ENCODE measurements at regions not wholly inside any gene's neighbourhood (a gene's known extent, or its start where the extent isn't known, plus 50 kb on each side); places are given as distances from the start of the nearest gene placed in this dataset.

DNA sequence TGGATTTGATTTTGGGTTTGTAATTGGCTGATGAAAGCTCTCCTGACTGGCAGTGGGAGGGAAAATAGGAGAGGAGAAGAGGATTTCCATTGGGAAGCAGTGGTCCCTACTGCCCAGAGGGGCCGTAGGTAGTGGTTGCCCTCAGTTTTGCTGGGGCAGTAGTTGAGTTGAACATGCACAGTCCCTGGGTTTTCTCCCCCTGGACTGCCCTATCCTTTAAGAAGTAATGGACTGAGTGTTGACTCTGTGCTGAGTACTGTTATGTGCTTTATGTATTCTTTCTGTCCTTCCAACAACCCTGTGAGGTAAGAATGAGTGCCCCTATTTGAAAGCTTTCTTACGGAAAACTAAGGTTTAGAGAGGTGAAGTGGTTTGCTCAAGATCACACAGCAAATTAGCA is 111.2 kb upstream of the RPS23 start (continued):
- no peak for TF ChIP-seq ZNF592 (IDR thresholded peaks at IDR 0.05)
- no peak for TF ChIP-seq SKIL (IDR thresholded peaks at IDR 0.05; ENCODE audit: low read depth, poor library complexity, severe bottlenecking)
- TF ChIP-seq SUZ12 (IDR thresholded peaks at IDR 0.05; ENCODE audit: unreplicated experiment), result no peak

- DNase-seq (ENCODE audit: low read depth, low spot score) (no peak), FAIRE-seq (no peak), ATAC-seq (no peak)
- H4K20me1 ChIP-seq (ENCODE audit: control insufficient read depth, insufficient read depth), result no peaks in the 10 kb centered on the region
- ChIA-PET POLR2A (no interaction called here), RAD21 (ENCODE audit: unreplicated experiment) (no interaction called here), CTCF (no interaction called here), SMC1A (ENCODE audit: uncharacterized antibody, unreplicated experiment) (no interaction called here)
- in situ Hi-C loops (cut with MboI), result no loop called here
- H3K36me3 ChIP-seq (ENCODE audit: control insufficient read depth in 2 of 2, insufficient read depth in 2 of 2, low read length in 1 of 2), result no peaks in the 10 kb centered on the region
- H3K79me2 ChIP-seq (ENCODE audit: control insufficient read depth, insufficient read depth, low read length), result no peaks in the 10 kb centered on the region
- H3K4me3 ChIP-seq, result no peak overlapping the region
- H3K27me3 ChIP-seq (replicated peaks in 1 of 2; ENCODE audit: control insufficient read depth in 2 of 2, insufficient read depth in 2 of 2, low read length in 1 of 2), result no peaks in the 10 kb centered on the region; a peak in 1 of 4 replicates
- H3K9ac ChIP-seq (ENCODE audit: control insufficient read depth, insufficient read depth, low read length), result no peak overlapping the region
- H2AFZ ChIP-seq (ENCODE audit: control insufficient read depth, low read depth, low read length), result no peak overlapping the region
- no peak overlapping the region for H3K4me2 ChIP-seq (ENCODE audit: control insufficient read depth, insufficient read depth)
- H3K9me3 ChIP-seq (replicated peaks; ENCODE audit: control insufficient read depth, insufficient read depth, low read length), result no peaks in the 10 kb centered on the region
- no peak overlapping the region for H3K27ac ChIP-seq (ENCODE audit: control insufficient read depth, insufficient read depth)
- H3K4me1 ChIP-seq (ENCODE audit: control insufficient read depth, insufficient read depth, low read length), result no peaks in the 10 kb centered on the region
- WGBS (ENCODE audit: insufficient coverage, insufficient replicate concordance, low lambda C conversion rate, missing lambda C conversion rate), result 53% methylated on average over 6 of the region's 6 CpGs
- no TSS peak for BruUV-seq (replicated peaks)
- intact Hi-C loops (cut with micrococcal nuclease; ENCODE audit: unreplicated experiment), result no loop called here
- TF ChIP-seq NR2C1 (IDR thresholded peaks at IDR 0.05) (no peak), ETV6 (conservative IDR thresholded peaks at IDR 0.05 in 1 of 2, IDR thresholded peaks at IDR 0.05 in 1 of 2; ENCODE audit: borderline replicate concordance in 1 of 2, low read depth in 1 of 2) (no peak), NFIC (IDR thresholded peaks at IDR 0.05; ENCODE audit: low read depth, low read length) (no peak), ZNF592 (IDR thresholded peaks at IDR 0.05) (no peak), CEBPB (IDR thresholded peaks at IDR 0.05; ENCODE audit: borderline replicate concordance in 1 of 2, low read depth in 2 of 2, low read length in 2 of 2) (no peak), CHD2 (IDR thresholded peaks at IDR 0.05; ENCODE audit: borderline replicate concordance, low read depth, low read length) (no peak), SP1 (IDR thresholded peaks at IDR 0.05; ENCODE audit: low read depth, low read length) (no peak), NFYA (IDR thresholded peaks at IDR 0.05; ENCODE audit: borderline replicate concordance, low read depth, low read length) (no peak)
Measured at GRCh38 chr5:82388181-82388580, 110.0 kb upstream of the RPS23 start.

Measured in GM12878 (cell line).